Breast epithelium (tissue), 4 donors: ENCODE measurements at regions not wholly inside any gene's neighbourhood (a gene's known extent, or its start where the extent isn't known, plus 50 kb on each side); places are given as distances from the start of the nearest gene placed in this dataset.

Source experiments
- DNase-seq, 2 donors: peaks; one replicate each; pipeline ENCODE4 v3.0.0-alpha.2; 2019; ENCODE audit warnings: low spot score in 2 of 2
- H3K27ac ChIP-seq, 2 donors: fragments of 200-600 bp; sonication (generic) in 1 of 2; one replicate each; pipeline ENCODE4 v1.5.1; 2016 to 2019; ENCODE audit warnings: mild to moderate bottlenecking in 1 of 2
- H3K27me3 ChIP-seq, 2 donors: fragments of 200-600 bp; sonication (generic) in 1 of 2; one replicate each; pipeline versions ENCODE4 v1.5.1 to v1.6.0; 2017 to 2019; ENCODE audit warnings: control low read depth in 1 of 2, mild to moderate bottlenecking in 1 of 2
- H3K36me3 ChIP-seq: fragments of 200-600 bp; one replicate; pipeline ENCODE4 v1.5.1; 2019
- H3K4me1 ChIP-seq, 2 donors: fragments of 200-600 bp; sonication (generic); one replicate each; pipeline ENCODE4 v1.5.1; 2016 to 2019; ENCODE audit warnings: control low read depth in 1 of 2
- H3K4me3 ChIP-seq, 3 donors: fragments of 200-600 bp; sonication (generic); 1 replicate in 2 of 3; 2 replicates in 1 of 3; pipeline ENCODE4 v1.5.1; 2016 to 2019; ENCODE audit warnings: mild to moderate bottlenecking in 3 of 3, moderate library complexity in 2 of 3
- H3K9me3 ChIP-seq, 2 donors: fragments of 200-600 bp; sonication (generic) in 1 of 2; one replicate each; pipeline ENCODE4 v1.5.1; 2016 to 2019; ENCODE audit warnings: control low read depth in 1 of 2
- CTCF ChIP-seq, 3 donors: fragments of 450-650 bp; IDR thresholded peaks; one replicate each; pipeline ENCODE4 v1.5.1; 2016 to 2017; ENCODE audit warnings: antibody characterized with exemption in 3 of 3, mild to moderate bottlenecking in 3 of 3, moderate library complexity in 3 of 3
- POLR2A ChIP-seq: fragments of 450-650 bp; IDR thresholded peaks from one replicate; pipeline ENCODE4 v1.6.1; 2016; ENCODE audit warnings: antibody characterized with exemption, mild to moderate bottlenecking, moderate library complexity
- POLR2AphosphoS5 ChIP-seq, 3 donors: sonication (generic); formaldehyde crosslinking; IDR thresholded peaks; one replicate each; pipeline ENCODE4 v1.6.1; 2017; ENCODE audit warnings: antibody characterized with exemption in 3 of 3
- intact Hi-C: fragments of 100-400 bp; cut with DNase I; formaldehyde crosslinking; loops from one replicate; pipeline ENCODE4 v1.15.1; 2023; ENCODE audit warnings: low total_unique reads

- H3K9me3 ChIP-seq = no peaks in the 10 kb centered on the region
- no peaks in the 10 kb centered on the region for H3K27me3 ChIP-seq
Observed at GRCh38 chr11:119863236-119863635, 134.2 kb upstream of the NECTIN1 start.

GRCh38 chr11:119861160-119861559, 132.2 kb upstream of the NECTIN1 start:
- intact Hi-C loops = no loop called here
- Histone ChIP-seq H3K9me3 (no peaks in the 10 kb centered on the region), H3K4me3 (no peak overlapping the region), H3K27ac (no peak overlapping the region), H3K27me3 (no peaks in the 10 kb centered on the region), H3K4me1 (no peaks in the 10 kb centered on the region), H3K36me3 (no peaks in the 10 kb centered on the region)
- no peak for DNase-seq
- TF ChIP-seq POLR2AphosphoS5 (IDR thresholded peaks at IDR 0.05) (no peak), POLR2A (no peak), CTCF (IDR thresholded peaks at IDR 0.05) (no peak)

More at GRCh38 chr11:119863236-119863635, 134.2 kb upstream of the NECTIN1 start:
- no peak for DNase-seq
- intact Hi-C loops = no loop called here
- no peak for TF ChIP-seq POLR2A
- no peak for TF ChIP-seq POLR2AphosphoS5 (IDR thresholded peaks at IDR 0.05)
- TF ChIP-seq CTCF (IDR thresholded peaks at IDR 0.05) = no peak
- Histone ChIP-seq H3K4me3 (no peak overlapping the region), H3K4me1 (no peaks in the 10 kb centered on the region), H3K36me3 (no peaks in the 10 kb centered on the region), H3K27ac (no peak overlapping the region)

DNA sequence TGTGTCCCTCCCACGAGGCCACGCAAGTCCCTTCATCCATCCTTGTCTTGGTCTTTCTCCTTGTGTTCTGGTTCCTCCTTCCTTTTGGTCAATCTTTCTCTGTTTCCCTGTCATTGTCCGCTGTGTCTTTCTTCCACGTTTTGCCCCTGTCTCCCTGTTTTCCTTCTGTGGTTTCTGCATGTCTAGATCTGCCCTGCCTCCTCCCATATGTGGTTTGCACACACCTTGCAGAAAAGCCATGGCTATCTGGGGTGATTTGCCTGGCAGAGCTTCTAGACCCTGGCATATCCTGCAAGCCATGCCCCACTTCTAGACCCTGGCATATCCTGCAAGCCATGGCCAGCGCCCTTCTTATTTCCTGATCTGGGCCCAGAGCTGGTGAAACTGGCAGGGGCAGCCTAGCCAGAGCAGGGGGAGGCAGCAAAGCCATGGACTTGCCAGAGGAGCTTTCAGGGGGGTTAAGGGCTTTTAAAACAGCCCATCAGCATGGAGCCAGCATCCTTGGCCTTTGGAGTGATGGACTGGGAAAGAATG, 131.6 kb upstream of the NECTIN1 start:
- Histone ChIP-seq H3K4me3 (no peak overlapping the region), H3K9me3 (no peaks in the 10 kb centered on the region), H3K4me1 (no peaks in the 10 kb centered on the region), H3K36me3 (no peaks in the 10 kb centered on the region), H3K27ac (no peak overlapping the region), H3K27me3 (no peaks in the 10 kb centered on the region)
- intact Hi-C loops = no loop called here
- no peak for DNase-seq
- TF ChIP-seq CTCF (IDR thresholded peaks at IDR 0.05) (no peak), POLR2A (no peak), POLR2AphosphoS5 (IDR thresholded peaks at IDR 0.05) (no peak)

DNA sequence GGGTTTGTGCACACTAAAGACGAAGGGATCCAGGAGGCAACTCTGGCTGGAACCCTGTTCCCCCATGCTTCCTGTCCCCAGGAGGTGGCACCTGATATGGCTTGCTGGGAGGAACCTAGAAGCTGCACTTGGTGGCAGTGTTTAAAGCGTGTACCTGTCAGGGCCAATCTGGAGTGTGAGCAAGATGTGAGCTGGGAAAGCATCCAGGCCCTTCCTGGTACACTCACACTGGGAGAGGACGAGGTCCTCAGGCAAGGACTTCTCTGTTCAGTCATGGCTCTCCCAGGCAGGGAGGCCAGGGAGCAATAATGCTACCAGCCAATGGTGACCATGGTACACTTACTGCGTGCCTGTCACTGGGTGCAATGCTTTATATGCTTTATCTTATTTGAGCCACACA, 130.7 kb upstream of the NECTIN1 start:
- H3K9me3 ChIP-seq = no peaks in the 10 kb centered on the region
- no peak overlapping the region for H3K27ac ChIP-seq
- no peaks in the 10 kb centered on the region for H3K27me3 ChIP-seq
- intact Hi-C loops = no loop called here
- H3K4me3 ChIP-seq = no peak overlapping the region
- H3K36me3 ChIP-seq = no peaks in the 10 kb centered on the region
- TF ChIP-seq POLR2AphosphoS5 (IDR thresholded peaks at IDR 0.05) = no peak
- no peaks in the 10 kb centered on the region for H3K4me1 ChIP-seq
- DNase-seq = no peak

DNA sequence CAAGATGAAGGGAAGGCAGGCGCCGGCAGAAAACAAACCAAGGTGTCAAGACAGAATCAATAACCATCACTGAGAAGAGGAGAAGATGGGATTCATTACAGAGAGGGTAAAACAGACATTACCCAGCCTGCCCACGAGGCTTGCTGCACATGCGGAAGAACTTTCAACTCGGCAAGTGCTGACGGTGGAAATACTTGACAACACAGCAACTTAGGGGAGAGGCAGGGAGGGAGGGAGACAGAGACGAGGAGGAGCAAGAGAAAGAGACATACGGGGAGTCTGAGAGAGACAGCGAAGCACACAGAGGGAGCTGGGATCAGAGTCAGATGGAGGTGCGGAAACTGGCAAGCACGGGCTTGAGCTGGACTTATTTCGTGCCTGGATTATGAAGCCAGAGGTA, 129.3 kb upstream of the NECTIN1 start:
- no peak for DNase-seq
- no peak overlapping the region for H3K27ac ChIP-seq
- no peaks in the 10 kb centered on the region for H3K27me3 ChIP-seq
- H3K36me3 ChIP-seq = no peaks in the 10 kb centered on the region
- TF ChIP-seq POLR2AphosphoS5 (IDR thresholded peaks at IDR 0.05) (no peak), POLR2A (no peak), CTCF (IDR thresholded peaks at IDR 0.05) (no peak)
- intact Hi-C loops = no loop called here
- H3K4me3 ChIP-seq = no peak overlapping the region
- H3K9me3 ChIP-seq = no peaks in the 10 kb centered on the region
- no peaks in the 10 kb centered on the region for H3K4me1 ChIP-seq
